ENCODE measurements at regions not wholly inside any gene's neighbourhood (a gene's known extent, or its start where the extent isn't known, plus 50 kb on each side); places are given as distances from the start of the nearest gene placed in this dataset.
"Not testable (repeated sequence)": the region's sequence is repeated elsewhere in the genome, so short reads cannot be mapped to it uniquely, and the experiment has no call there.

DNA sequence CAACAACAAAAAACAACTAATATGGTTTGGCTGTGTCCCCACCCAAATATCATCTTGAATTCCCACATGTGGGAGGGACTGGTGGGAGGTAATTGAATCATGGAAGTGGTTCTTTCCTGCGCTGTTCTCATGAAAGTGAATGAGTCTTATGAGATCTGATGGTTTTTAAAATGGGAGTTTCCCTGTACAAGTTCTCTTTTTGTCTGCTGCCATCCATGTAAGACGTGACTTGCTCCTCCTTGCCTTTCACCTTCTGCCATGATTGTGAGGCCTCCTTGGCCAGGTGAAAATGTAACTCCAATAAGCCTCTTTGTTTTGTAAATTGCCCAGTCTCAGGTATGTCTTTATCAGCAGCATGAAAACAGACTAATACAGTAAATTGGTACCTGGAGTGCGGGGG is 183.5 kb upstream of the BANK1 start:
- TF ChIP-seq, protein P1, sequence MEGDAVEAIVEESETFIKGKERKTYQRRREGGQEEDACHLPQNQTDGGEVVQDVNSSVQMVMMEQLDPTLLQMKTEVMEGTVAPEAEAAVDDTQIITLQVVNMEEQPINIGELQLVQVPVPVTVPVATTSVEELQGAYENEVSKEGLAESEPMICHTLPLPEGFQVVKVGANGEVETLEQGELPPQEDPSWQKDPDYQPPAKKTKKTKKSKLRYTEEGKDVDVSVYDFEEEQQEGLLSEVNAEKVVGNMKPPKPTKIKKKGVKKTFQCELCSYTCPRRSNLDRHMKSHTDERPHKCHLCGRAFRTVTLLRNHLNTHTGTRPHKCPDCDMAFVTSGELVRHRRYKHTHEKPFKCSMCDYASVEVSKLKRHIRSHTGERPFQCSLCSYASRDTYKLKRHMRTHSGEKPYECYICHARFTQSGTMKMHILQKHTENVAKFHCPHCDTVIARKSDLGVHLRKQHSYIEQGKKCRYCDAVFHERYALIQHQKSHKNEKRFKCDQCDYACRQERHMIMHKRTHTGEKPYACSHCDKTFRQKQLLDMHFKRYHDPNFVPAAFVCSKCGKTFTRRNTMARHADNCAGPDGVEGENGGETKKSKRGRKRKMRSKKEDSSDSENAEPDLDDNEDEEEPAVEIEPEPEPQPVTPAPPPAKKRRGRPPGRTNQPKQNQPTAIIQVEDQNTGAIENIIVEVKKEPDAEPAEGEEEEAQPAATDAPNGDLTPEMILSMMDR (IDR thresholded peaks at IDR 0.05) = not testable (repeated sequence)
- not testable (repeated sequence) for TF ChIP-seq POLR2A (IDR thresholded peaks at IDR 0.05)

All from transverse colon (tissue), 3 donors.